NOMO-1 treated with dmso at 0.1 percent for 144 hours (cell line): ENCODE measurements at regions not wholly inside any gene's neighbourhood (a gene's known extent, or its start where the extent isn't known, plus 50 kb on each side); places are given as distances from the start of the nearest gene placed in this dataset.
"Not testable (repeated sequence)": the region's sequence is repeated elsewhere in the genome, so short reads cannot be mapped to it uniquely, and the experiment has no call there.

ENCODE experiments used
- DNase-seq: peaks from one replicate; lab custom pipeline; 2025; ENCODE audit not compliant: unreplicated experiment; lab: John Stamatoyannopoulos, UW

- not testable (repeated sequence) for DNase-seq
These were observed 73.9 kb upstream of the LYZL2 start for GRCh38 chr10:30703446-30703845.

GRCh38 chr10:30702860-30703259, 73.3 kb upstream of the LYZL2 start:
- no peak for DNase-seq

GRCh38 chr10:30701451-30702173, 72.1 kb upstream of the LYZL2 start:
- DNase-seq, result no peak

- no peak for DNase-seq
These were observed 68.3 kb upstream of the LYZL2 start for GRCh38 chr10:30697806-30698205.

GRCh38 chr10:30697221-30697620, 67.7 kb upstream of the LYZL2 start:
- not testable (repeated sequence) for DNase-seq

- DNase-seq, result not testable (repeated sequence)
These were observed 67.0 kb upstream of the LYZL2 start for GRCh38 chr10:30696416-30697185.

- not testable (repeated sequence) for DNase-seq
These were observed 66.1 kb upstream of the LYZL2 start for GRCh38 chr10:30695481-30696236.

- no peak for DNase-seq
These were observed 65.1 kb upstream of the LYZL2 start for GRCh38 chr10:30694518-30695228.

- no peak for DNase-seq
These were observed 62.1 kb upstream of the LYZL2 start for GRCh38 chr10:30691639-30692015.

GRCh38 chr10:30690948-30691638, 61.5 kb upstream of the LYZL2 start:
- DNase-seq, result not testable (repeated sequence)

GRCh38 chr10:30688456-30688855, 58.9 kb upstream of the LYZL2 start:
- DNase-seq, result no peak

- peak; percentile 31 for DNase-seq
These were observed 58.2 kb upstream of the LYZL2 start for GRCh38 chr10:30687698-30688213.

- DNase-seq, result no peak
These were observed 57.2 kb upstream of the LYZL2 start for GRCh38 chr10:30686708-30687107.

- DNase-seq, result no peak
These were observed 53.9 kb upstream of the LYZL2 start for GRCh38 chr10:30683496-30683895.

GRCh38 chr10:30682377-30683199, 53.0 kb upstream of the LYZL2 start:
- not testable (repeated sequence) for DNase-seq

GRCh38 chr10:30680908-30681307, 51.4 kb upstream of the LYZL2 start:
- DNase-seq, result no peak
